Sigmoid colon (tissue), 4 donors: ENCODE measurements at regions not wholly inside any gene's neighbourhood (a gene's known extent, or its start where the extent isn't known, plus 50 kb on each side); places are given as distances from the start of the nearest gene placed in this dataset.

Experiments used
- CTCF ChIP-seq, 4 experiments: fragments of 450-650 bp in 3 of 4; fragments of 200-600 bp in 1 of 4; IDR thresholded peaks; one replicate each; pipeline ENCODE4 v1.5.1; 2016 to 2019; ENCODE audit warnings: antibody characterized with exemption in 4 of 4, mild to moderate bottlenecking in 3 of 4, moderate library complexity in 2 of 4
- EP300 ChIP-seq, 4 donors: sonication (generic); formaldehyde crosslinking; IDR thresholded peaks; one replicate each; pipeline ENCODE4 v1.6.1; 2017; ENCODE audit warnings: antibody characterized with exemption in 4 of 4
- POLR2A ChIP-seq, 2 donors: fragments of 450-650 bp; IDR thresholded peaks; one replicate each; pipeline ENCODE4 v1.6.1; 2016; ENCODE audit warnings: antibody characterized with exemption in 2 of 2, mild to moderate bottlenecking in 2 of 2, moderate library complexity in 2 of 2

- no peak for TF ChIP-seq CTCF (IDR thresholded peaks at IDR 0.05)
- TF ChIP-seq POLR2A (IDR thresholded peaks at IDR 0.05): no peak
- no peak for TF ChIP-seq EP300 (IDR thresholded peaks at IDR 0.05)
Measured at GRCh38 chr4:186876961-186877626, 153.4 kb upstream of the FAT1 start.
